Spleen (tissue), 11 donors: ENCODE measurements at regions not wholly inside any gene's neighbourhood (a gene's known extent, or its start where the extent isn't known, plus 50 kb on each side); places are given as distances from the start of the nearest gene placed in this dataset.
"Not testable (repeated sequence)": the region's sequence is repeated elsewhere in the genome, so short reads cannot be mapped to it uniquely, and the experiment has no call there.

Source experiments
- DNase-seq: peaks from one replicate; pipeline ENCODE4 v3.0.0-alpha.2; 2020
- H3K27ac ChIP-seq, 8 donors: fragments of 200-600 bp; sonication (generic) in 7 of 8; 1 replicate in 4 of 8; 2 replicates in 4 of 8; pipeline versions ENCODE4 v1.5.0 to v1.8.0; 2016 to 2021; ENCODE audit warnings: inconsistent platforms in 4 of 8, mild to moderate bottlenecking in 4 of 8, moderate library complexity in 1 of 8
- H3K27me3 ChIP-seq, 7 donors: fragments of 200-600 bp; sonication (generic) in 6 of 7; replicated peaks in 1 of 7; 1 replicate in 4 of 7; 2 replicates in 3 of 7; pipeline versions ENCODE4 v1.5.0 to v1.8.0; 2016 to 2021; ENCODE audit warnings: inconsistent platforms in 3 of 7, mild to moderate bottlenecking in 1 of 7
- H3K36me3 ChIP-seq, 6 donors: fragments of 200-600 bp; sonication (generic) in 5 of 6; 1 replicate in 4 of 6; 2 replicates in 2 of 6; pipeline versions ENCODE4 v1.5.0 to v1.8.0; 2016 to 2021; ENCODE audit warnings: inconsistent platforms in 2 of 6
- H3K4me1 ChIP-seq, 6 donors: fragments of 200-600 bp; sonication (generic) in 5 of 6; 1 replicate in 3 of 6; 2 replicates in 3 of 6; pipeline versions ENCODE4 v1.5.0 to v1.8.0; 2016 to 2021; ENCODE audit warnings: inconsistent platforms in 3 of 6
- H3K4me3 ChIP-seq, 8 donors: fragments of 200-600 bp; sonication (generic) in 7 of 8; 1 replicate in 4 of 8; 2 replicates in 4 of 8; pipeline versions ENCODE4 v1.5.0 to v1.8.0; 2016 to 2021; ENCODE audit warnings: inconsistent platforms in 4 of 8, mild to moderate bottlenecking in 4 of 8, moderate library complexity in 2 of 8
- H3K9me3 ChIP-seq, 8 donors: fragments of 200-600 bp; sonication (generic) in 7 of 8; 1 replicate in 4 of 8; 2 replicates in 4 of 8; pipeline versions ENCODE4 v1.5.0 to v1.8.0; 2016 to 2021; ENCODE audit warnings: inconsistent platforms in 4 of 8
- CTCF ChIP-seq, 11 experiments: fragments of 200-600 bp in 7 of 11; fragments of 450-650 bp in 4 of 11; sonication (generic) in 4 of 11; IDR thresholded peaks in 8 of 11; conservative IDR thresholded peaks in 3 of 11; 1 replicate in 7 of 11; 2 replicates in 4 of 11; pipeline versions ENCODE4 v1.4.0 to v1.8.0; 2016 to 2021; ENCODE audit warnings: antibody characterized with exemption in 11 of 11, inconsistent platforms in 4 of 11, mild to moderate bottlenecking in 1 of 11
- POLR2A ChIP-seq, 3 donors: fragments of 450-650 bp; IDR thresholded peaks; one replicate each; pipeline ENCODE4 v1.5.1; 2017; ENCODE audit warnings: antibody characterized with exemption in 3 of 3, mild to moderate bottlenecking in 1 of 3
- POLR2AphosphoS5 ChIP-seq, 3 donors: sonication (generic); formaldehyde crosslinking; IDR thresholded peaks; one replicate each; pipeline ENCODE4 v1.5.1; 2017; ENCODE audit warnings: antibody characterized with exemption in 3 of 3
- WGBS, 5 donors: extraction: QIAGEN DNeasy Blood & Tissue Kit in 3 of 5; methylation state at CpG; one replicate each; pipeline versions ENCODE4 v1.1.5 to v1.1.7; 2013 to 2018; 5-methylcytosine and 5-hydroxymethylcytosine counted together
- intact Hi-C: fragments of 100-400 bp; cut with DNase I; formaldehyde crosslinking; loops from one replicate; pipeline ENCODE4 v1.15.0; 2023; ENCODE audit warnings: low total_unique reads
- donor health status: healthy with polysubstance abuse.
- donor health status: DM: no; HTN: no; CAD: no; lungs with moderate emphysema.
- donor health status: DM: no; HTN: no; CAD: no.
- donor health status: Bipolar disorder and iron deficiency.
- donor health status: healthy.
- donor health status: DM: no; HTN: no; CAD: no.
- donor health status: DM: yes; HTN: yes; CAD: no.

- H3K4me3 ChIP-seq: no peak overlapping the region
- H3K9me3 ChIP-seq: no peaks in the 10 kb centered on the region
- TF ChIP-seq POLR2A (IDR thresholded peaks at IDR 0.05) (no peak), CTCF (IDR thresholded peaks at IDR 0.05 in 8 of 11, conservative IDR thresholded peaks at IDR 0.05 in 3 of 11) (no peak), POLR2AphosphoS5 (IDR thresholded peaks at IDR 0.05) (no peak)
- H3K27ac ChIP-seq: no peak overlapping the region
- intact Hi-C loops: no loop called here
- no peaks in the 10 kb centered on the region for H3K4me1 ChIP-seq
- H3K27me3 ChIP-seq: no peaks in the 10 kb centered on the region
- no peaks in the 10 kb centered on the region for H3K36me3 ChIP-seq
- DNase-seq: no peak
These were observed 97.6 kb upstream of the TCF4 start for GRCh38 chr18:55685638-55686037.

DNA sequence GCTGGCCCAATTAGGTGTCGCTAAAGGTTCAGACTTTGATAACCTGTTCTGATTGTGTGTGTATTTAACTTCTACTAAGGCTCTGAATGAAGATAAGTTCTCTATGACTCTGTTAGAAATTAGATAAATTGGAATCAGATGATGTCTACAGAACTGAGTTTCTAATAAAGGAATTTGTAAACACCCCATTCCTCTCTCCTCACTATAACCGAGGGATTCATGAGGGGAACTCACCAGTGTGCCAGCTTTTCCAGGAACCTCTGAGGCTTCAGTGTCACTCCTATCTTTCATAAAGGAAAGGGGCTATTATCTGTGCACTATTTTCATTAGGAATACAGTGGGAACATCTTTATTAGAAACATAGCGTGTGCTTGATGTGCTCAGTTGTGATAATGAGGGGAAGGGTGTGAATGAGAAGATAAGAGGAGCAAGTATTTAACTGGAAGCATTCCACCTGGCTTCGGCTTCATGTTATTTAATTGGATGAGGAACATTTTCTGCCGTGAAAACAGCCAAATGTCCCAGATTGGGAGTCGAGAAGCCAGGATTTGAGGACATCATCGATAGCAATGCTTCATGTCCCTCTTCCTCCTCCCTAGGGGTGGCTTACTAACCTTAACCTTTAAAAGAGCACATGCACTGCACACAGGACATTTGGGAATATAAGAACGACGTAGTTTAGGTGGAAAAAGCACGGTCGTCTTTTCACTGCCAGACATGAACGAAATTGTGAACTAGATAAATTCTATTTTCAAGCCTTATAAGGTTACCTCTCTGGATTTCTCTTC is 84.8 kb upstream of the TCF4 start:
- Histone ChIP-seq H3K4me3 (no peak overlapping the region), H3K27me3 (no peaks in the 10 kb centered on the region), H3K9me3 (peaks cover 0 to 13% (median 0%) of the 10 kb centered on the region in 8 donors), H3K4me1 (no peaks in the 10 kb centered on the region), H3K27ac (no peak overlapping the region), H3K36me3 (no peaks in the 10 kb centered on the region)
- WGBS, 5 donors: 67 to 89% (median 72%) methylated on average over 12 of the region's 12 CpGs
- intact Hi-C loops: no loop called here
- TF ChIP-seq CTCF (IDR thresholded peaks at IDR 0.05 in 8 of 11, conservative IDR thresholded peaks at IDR 0.05 in 3 of 11) (no peak), POLR2AphosphoS5 (IDR thresholded peaks at IDR 0.05) (no peak), POLR2A (IDR thresholded peaks at IDR 0.05) (no peak)
- no peak for DNase-seq

DNA sequence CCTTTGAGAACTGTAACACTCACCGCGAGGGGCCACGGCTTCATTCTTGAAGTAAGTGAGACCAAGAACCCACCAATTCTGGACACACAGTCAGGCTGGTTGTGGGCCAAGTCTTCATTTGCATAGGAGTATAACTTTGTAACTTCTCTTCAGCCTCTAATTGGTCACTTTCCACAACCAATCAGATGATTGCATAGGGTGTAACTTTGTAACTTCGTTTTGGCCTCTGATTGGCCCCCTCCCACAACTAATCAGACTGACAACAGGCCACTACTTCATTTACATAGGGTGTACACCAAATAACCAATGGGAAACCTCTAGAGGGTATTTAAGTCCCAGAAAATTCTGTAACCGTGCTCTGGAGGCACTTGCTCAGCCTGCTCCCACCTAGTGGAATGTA is 77.5 kb upstream of the TCF4 start:
- no peak for TF ChIP-seq POLR2A (IDR thresholded peaks at IDR 0.05)
- TF ChIP-seq POLR2AphosphoS5 (IDR thresholded peaks at IDR 0.05): no peak
- no peak for TF ChIP-seq CTCF (IDR thresholded peaks at IDR 0.05 in 8 of 11, conservative IDR thresholded peaks at IDR 0.05 in 3 of 11)
- WGBS, 5 donors: 90 to 97% (median 92%) methylated on average over 5 of the region's 5 CpGs
- no peak for DNase-seq
- no peaks in the 10 kb centered on the region for H3K36me3 ChIP-seq
- H3K4me1 ChIP-seq: no peaks in the 10 kb centered on the region
- peaks cover 0 to 14% (median 3%) of the 10 kb centered on the region in 8 donors for H3K9me3 ChIP-seq
- H3K4me3 ChIP-seq: no peak overlapping the region
- intact Hi-C loops: no loop called here
- H3K27me3 ChIP-seq: no peaks in the 10 kb centered on the region
- H3K27ac ChIP-seq: no peak overlapping the region

- 91 to 97% (median 94%) methylated on average over 13 to 45 of the region's 45 CpGs for WGBS, 5 donors
- H3K27me3 ChIP-seq, intact Hi-C loops: not testable (repeated sequence)
These were observed 76.9 kb upstream of the TCF4 start for GRCh38 chr18:55664758-55665400.

More at GRCh38 chr18:55664758-55665400, 76.9 kb upstream of the TCF4 start:
- H3K27ac ChIP-seq, H3K4me1 ChIP-seq, H3K36me3 ChIP-seq, H3K4me3 ChIP-seq: not testable (repeated sequence)
- DNase-seq: peak; percentile 68
- peaks cover 0 to 14% (median 3%) of the 10 kb centered on the region in 8 donors for H3K9me3 ChIP-seq
